GM12878 (cell line): ENCODE measurements at regions not wholly inside any gene's neighbourhood (a gene's known extent, or its start where the extent isn't known, plus 50 kb on each side); places are given as distances from the start of the nearest gene placed in this dataset.

ENCODE experiments used
- ATAC-seq: fragments of 200-7000 bp; cut with Tn5 transposase; 3 replicates; pipeline ENCODE4 v1.9.1; 2020; ENCODE audit warnings: mild to moderate bottlenecking, moderate library complexity
- BruUV-seq: library from RNA; stranded (reverse); fragments of 400-500 nt; replicated peaks from 2 replicates; lab custom pipeline; 2021; lab: Mats Ljungman, UMichigan
- CTCF ChIA-PET: fragments of 300-600 bp; sonication (Branson Sonifier 250); formaldehyde crosslinking; extraction: SDS; loops from one replicate; lab custom pipeline; 2021; ENCODE audit warnings: inconsistent platforms; lab: Yijun Ruan, JAX
- POLR2A ChIA-PET: fragments of 350-600 bp; formaldehyde crosslinking; extraction: SDS; loops from one replicate; lab custom pipeline; 2021; ENCODE audit warnings: inconsistent platforms; lab: Charles Lee
- RAD21 ChIA-PET: fragments of 300-600 bp; sonication (Branson Sonifier 250); formaldehyde crosslinking; loops from one replicate; lab custom pipeline; 2023; ENCODE audit warnings: antibody characterized with exemption; ENCODE audit not compliant: unreplicated experiment; lab: Charles Lee
- SMC1A ChIA-PET: fragments of 300-600 bp; sonication (Branson Sonifier 250); formaldehyde crosslinking; loops from one replicate; lab custom pipeline; 2023; ENCODE audit not compliant: unreplicated experiment, uncharacterized antibody; lab: Charles Lee
- DNase-seq: peaks from one replicate; pipeline ENCODE4 v3.0.0-alpha.2; 2011; ENCODE audit warnings: low read depth, low spot score
- FAIRE-seq: peaks from 3 replicates; lab custom pipeline; 2011; peaks lifted over from hg19 to GRCh38; lab: Jason Lieb, UNC
- H2AFZ ChIP-seq: 2 replicates; pipeline ENCODE4 v1.6.0; 2011; ENCODE audit warnings: low read depth, low read length, control low read depth; ENCODE audit not compliant: control insufficient read depth
- H3K27ac ChIP-seq: 2 replicates; pipeline ENCODE4 v1.5.1; 2011; ENCODE audit warnings: control low read depth; ENCODE audit not compliant: control insufficient read depth, insufficient read depth
- H3K27me3 ChIP-seq, 2 experiments: replicated peaks in 1 of 2; 2 replicates each; pipeline versions ENCODE4 v1.6.0 to v1.6.1; 2011; ENCODE audit warnings: low read length in 1 of 2; ENCODE audit not compliant: control insufficient read depth in 2 of 2, insufficient read depth in 2 of 2
- H3K36me3 ChIP-seq, 2 experiments: 2 replicates each; pipeline ENCODE4 v1.5.1; 2011; ENCODE audit warnings: low read length in 1 of 2; ENCODE audit not compliant: control insufficient read depth in 2 of 2, insufficient read depth in 2 of 2
- H3K4me1 ChIP-seq: 2 replicates; pipeline ENCODE4 v1.6.1; 2011; ENCODE audit warnings: mild to moderate bottlenecking, low read length, moderate library complexity, mixed read lengths; ENCODE audit not compliant: control insufficient read depth, insufficient read depth
- H3K4me2 ChIP-seq: 2 replicates; pipeline ENCODE4 v1.6.0; 2011; ENCODE audit warnings: control low read depth; ENCODE audit not compliant: control insufficient read depth, insufficient read depth
- H3K4me3 ChIP-seq: fragments of 200-600 bp; sonication (generic); 2 replicates; pipeline ENCODE4 v1.5.1; 2016
- H3K79me2 ChIP-seq: 2 replicates; pipeline ENCODE4 v1.6.0; 2011; ENCODE audit warnings: low read length; ENCODE audit not compliant: control insufficient read depth, insufficient read depth
- H3K9ac ChIP-seq: 2 replicates; pipeline ENCODE4 v1.8.0; 2011; ENCODE audit warnings: low read length, control low read depth, mixed read lengths; ENCODE audit not compliant: control insufficient read depth, insufficient read depth
- H3K9me3 ChIP-seq: replicated peaks from 3 replicates; pipeline ENCODE4 v1.5.1; 2011; ENCODE audit warnings: mild to moderate bottlenecking, low read length; ENCODE audit not compliant: control insufficient read depth, insufficient read depth
- H4K20me1 ChIP-seq: 2 replicates; pipeline ENCODE4 v1.6.0; 2011; ENCODE audit not compliant: control insufficient read depth, insufficient read depth
- CREM ChIP-seq: IDR thresholded peaks from 2 replicates; pipeline ENCODE4 v1.6.1; 2014; ENCODE audit warnings: antibody characterized with exemption, low read depth
- MEF2B ChIP-seq: fragments of 450-650 bp; IDR thresholded peaks from 2 replicates; pipeline ENCODE4 v1.6.1; 2018; ENCODE audit warnings: mild to moderate bottlenecking, moderate library complexity; ENCODE audit not compliant: partially characterized antibody, poor library complexity, severe bottlenecking
- NRF1 ChIP-seq: conservative IDR thresholded peaks from 2 replicates; pipeline ENCODE4 v1.6.1; 2011; ENCODE audit warnings: mild to moderate bottlenecking, low read depth, low read length, improper control_type of control experiment
- RAD21 ChIP-seq: IDR thresholded peaks from 2 replicates; pipeline ENCODE4 v1.6.1; 2011; ENCODE audit warnings: mild to moderate bottlenecking, low read depth, low read length, moderate library complexity; ENCODE audit not compliant: insufficient read depth
- ZNF217 ChIP-seq: fragments of 450-650 bp; IDR thresholded peaks from 2 replicates; pipeline ENCODE4 v1.6.1; 2017; ENCODE audit warnings: antibody characterized with exemption, mild to moderate bottlenecking
- ZNF622 ChIP-seq: fragments of 450-650 bp; IDR thresholded peaks from 2 replicates; pipeline ENCODE4 v1.6.1; 2017; ENCODE audit warnings: mild to moderate bottlenecking, inconsistent platforms
- WGBS: methylation state at CpG from one replicate; pipeline ENCODE4 v1.1.6; 2016; ENCODE audit warnings: low lambda C conversion rate; ENCODE audit not compliant: insufficient replicate concordance, insufficient coverage; ENCODE audit errors: missing lambda C conversion rate; 5-methylcytosine and 5-hydroxymethylcytosine counted together
- in situ Hi-C: fragments of 300-500 bp; cut with MboI; formaldehyde crosslinking; loops from 9 replicates; pipeline ENCODE4 v1.14.3; 2018; ENCODE audit warnings: mixed read lengths
- intact Hi-C: fragments of 100-400 bp; cut with micrococcal nuclease; formaldehyde crosslinking; loops from one replicate; pipeline ENCODE4 v1.14.2; 2022; ENCODE audit not compliant: unreplicated experiment
- TF ChIP-seq, protein P1 (sequence below): fragments of 450-650 bp; formaldehyde crosslinking; IDR thresholded peaks from 2 replicates; pipeline ENCODE4 v1.4.0; 2020; ENCODE audit warnings: mild to moderate bottlenecking, moderate library complexity

DNA sequence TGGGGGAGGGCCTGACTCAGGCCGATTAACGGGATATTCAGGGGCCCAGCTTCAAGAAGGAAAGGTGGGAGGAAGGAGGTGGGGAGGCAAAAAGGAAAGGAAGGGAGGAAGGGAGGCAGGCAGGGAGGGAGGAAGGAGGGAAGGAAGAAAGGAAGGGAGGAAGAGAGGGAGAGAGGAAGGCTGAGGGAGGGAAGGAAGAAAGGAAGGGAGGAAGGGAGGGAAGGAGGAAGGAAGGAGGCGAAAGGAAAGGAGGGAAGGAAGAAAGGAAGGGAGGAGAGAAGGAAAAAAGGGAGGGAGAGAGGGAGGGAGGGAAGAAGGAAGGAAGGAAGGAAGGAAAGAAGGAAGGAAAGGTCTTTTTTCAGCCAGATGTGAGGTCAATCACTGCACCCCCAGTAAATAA is 85.3 kb downstream of the C1QL2 start:
- Histone ChIP-seq H3K9ac (no peak overlapping the region), H3K4me2 (no peak overlapping the region), H4K20me1 (no peaks in the 10 kb centered on the region), H3K36me3 (no peaks in the 10 kb centered on the region), H3K9me3 (no peaks in the 10 kb centered on the region), H3K27me3 (no peaks in the 10 kb centered on the region; a peak in 2 of 4 replicates), H3K4me1 (no peaks in the 10 kb centered on the region), H2AFZ (no peak overlapping the region), H3K79me2 (no peaks in the 10 kb centered on the region), H3K4me3 (no peak overlapping the region), H3K27ac (no peak overlapping the region)
- DNase-seq (no peak), ATAC-seq (no peak), FAIRE-seq (no peak)
- TF ChIP-seq, protein P1, sequence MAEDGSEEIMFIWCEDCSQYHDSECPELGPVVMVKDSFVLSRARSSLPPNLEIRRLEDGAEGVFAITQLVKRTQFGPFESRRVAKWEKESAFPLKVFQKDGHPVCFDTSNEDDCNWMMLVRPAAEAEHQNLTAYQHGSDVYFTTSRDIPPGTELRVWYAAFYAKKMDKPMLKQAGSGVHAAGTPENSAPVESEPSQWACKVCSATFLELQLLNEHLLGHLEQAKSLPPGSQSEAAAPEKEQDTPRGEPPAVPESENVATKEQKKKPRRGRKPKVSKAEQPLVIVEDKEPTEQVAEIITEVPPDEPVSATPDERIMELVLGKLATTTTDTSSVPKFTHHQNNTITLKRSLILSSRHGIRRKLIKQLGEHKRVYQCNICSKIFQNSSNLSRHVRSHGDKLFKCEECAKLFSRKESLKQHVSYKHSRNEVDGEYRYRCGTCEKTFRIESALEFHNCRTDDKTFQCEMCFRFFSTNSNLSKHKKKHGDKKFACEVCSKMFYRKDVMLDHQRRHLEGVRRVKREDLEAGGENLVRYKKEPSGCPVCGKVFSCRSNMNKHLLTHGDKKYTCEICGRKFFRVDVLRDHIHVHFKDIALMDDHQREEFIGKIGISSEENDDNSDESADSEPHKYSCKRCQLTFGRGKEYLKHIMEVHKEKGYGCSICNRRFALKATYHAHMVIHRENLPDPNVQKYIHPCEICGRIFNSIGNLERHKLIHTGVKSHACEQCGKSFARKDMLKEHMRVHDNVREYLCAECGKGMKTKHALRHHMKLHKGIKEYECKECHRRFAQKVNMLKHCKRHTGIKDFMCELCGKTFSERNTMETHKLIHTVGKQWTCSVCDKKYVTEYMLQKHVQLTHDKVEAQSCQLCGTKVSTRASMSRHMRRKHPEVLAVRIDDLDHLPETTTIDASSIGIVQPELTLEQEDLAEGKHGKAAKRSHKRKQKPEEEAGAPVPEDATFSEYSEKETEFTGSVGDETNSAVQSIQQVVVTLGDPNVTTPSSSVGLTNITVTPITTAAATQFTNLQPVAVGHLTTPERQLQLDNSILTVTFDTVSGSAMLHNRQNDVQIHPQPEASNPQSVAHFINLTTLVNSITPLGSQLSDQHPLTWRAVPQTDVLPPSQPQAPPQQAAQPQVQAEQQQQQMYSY (CRISPR knock-in tag) = no peak
- TF ChIP-seq NRF1 (no peak), RAD21 (no peak), ZNF622 (no peak), ZNF217 (no peak), CREM (no peak), MEF2B (no peak)
- ChIA-PET SMC1A (no interaction called here), CTCF (no interaction called here), POLR2A (no interaction called here), RAD21 (no interaction called here)
- in situ Hi-C loops (no loop called here), intact Hi-C loops (no loop called here)
- 0% methylated on average over 1 of the region's 3 CpGs for WGBS
- BruUV-seq = no TSS peak
